Activated T-helper 1 cell treated with Interleukin-2 at 50 U/mL for 16 hours (primary cell): ENCODE measurements at regions not wholly inside any gene's neighbourhood (a gene's known extent, or its start where the extent isn't known, plus 50 kb on each side); places are given as distances from the start of the nearest gene placed in this dataset.
"Not testable (repeated sequence)": the region's sequence is repeated elsewhere in the genome, so short reads cannot be mapped to it uniquely, and the experiment has no call there.

ENCODE experiments used
- DNase-seq: peaks from one replicate; pipeline ENCODE4 v3.0.0-alpha.2; 2020; ENCODE audit warnings: low read depth

DNA sequence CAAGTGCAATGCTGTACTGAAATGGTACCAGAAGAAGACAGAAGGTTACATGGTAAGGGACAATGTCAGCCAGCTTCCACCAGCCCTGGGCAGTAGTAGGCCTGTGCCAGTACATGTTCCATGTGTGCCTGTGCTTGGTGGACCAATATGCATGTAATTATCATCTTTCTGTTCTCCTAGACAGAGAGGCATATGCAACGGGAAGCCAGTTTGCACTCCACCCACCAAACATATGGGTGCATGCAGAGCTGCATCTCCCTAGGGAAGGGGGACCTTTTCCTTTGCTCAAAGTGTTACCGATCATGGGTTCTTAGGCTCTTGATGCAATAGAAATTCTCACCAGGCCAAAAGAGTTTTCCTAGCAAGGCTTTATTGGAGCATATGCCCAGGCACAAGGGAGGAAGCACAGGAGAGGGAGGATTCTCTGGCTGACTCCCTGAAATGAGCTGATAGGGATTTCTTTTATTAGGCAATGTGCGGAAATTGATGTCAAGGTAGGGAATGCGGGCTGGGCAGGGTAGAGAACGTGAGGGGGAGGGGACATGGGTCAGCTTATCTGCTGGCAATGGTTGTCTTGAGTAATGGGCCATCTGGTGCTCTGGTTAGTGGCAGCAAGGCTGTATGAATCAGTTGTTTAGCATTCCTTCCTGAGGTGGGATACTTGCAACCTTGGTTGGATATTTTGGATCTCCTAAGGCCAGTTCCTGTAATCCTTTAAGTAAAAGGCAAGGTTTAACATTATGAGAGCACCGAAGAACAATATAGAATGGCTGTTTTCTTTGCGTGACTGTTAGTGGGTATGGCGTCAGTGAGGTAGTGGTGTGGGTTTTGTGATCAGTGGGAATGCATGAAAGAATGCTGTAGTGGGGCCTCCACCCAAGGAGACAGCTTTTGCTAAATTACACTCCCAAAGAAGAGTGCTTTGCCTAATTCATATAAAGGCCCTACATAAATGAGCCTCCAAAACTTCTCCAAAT is 102.5 kb downstream of the CDRT15L2 start:
- not testable (repeated sequence) for DNase-seq

DNA sequence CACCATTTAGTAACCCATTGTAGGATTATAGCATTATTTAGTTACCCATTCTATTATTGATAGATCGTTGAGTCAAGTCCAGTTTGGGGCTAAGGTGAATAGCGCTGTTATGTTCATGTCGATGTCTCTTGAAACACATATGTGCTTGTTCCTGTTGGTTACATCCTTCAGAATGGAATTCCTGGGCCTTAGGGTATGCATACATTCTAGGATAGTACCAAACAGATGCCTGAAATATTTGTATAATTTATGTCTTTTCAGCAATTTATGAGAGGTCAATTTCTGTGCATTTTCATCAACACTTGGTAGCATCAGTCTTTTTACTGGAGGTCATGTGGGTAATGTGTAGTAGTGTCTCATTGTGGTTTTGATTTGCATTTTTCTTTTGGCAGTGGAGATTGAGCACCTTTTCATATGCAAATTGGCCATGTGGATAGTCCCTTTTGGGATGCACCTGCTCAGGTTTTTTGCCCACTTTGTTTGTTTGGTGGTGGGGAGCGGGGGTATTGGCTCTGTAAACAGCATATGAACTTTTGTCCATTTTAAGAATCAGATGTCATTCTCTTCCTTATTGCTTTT is 104.2 kb downstream of the CDRT15L2 start:
- not testable (repeated sequence) for DNase-seq

DNA sequence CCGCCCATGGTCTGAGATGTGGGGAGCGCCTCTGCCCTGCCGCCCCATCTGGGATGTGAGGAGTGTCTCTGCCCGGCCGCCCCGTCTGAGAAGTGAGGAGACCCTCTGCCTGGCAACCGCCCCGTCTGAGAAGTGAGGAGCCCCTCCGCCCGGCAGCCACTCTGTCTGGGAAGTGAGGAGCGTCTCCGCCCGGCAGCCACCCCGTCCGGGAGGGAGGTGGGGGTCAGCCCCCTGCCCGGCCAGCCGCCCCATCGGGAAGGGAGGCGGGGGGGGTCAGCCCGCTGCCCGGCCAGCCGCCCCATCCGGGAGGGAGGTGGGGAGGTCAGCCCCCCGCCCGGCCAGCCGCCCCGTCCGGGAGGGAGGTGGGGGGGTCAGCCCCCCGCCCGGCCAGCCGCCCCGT is 105.5 kb downstream of the CDRT15L2 start:
- DNase-seq: not testable (repeated sequence)

DNA sequence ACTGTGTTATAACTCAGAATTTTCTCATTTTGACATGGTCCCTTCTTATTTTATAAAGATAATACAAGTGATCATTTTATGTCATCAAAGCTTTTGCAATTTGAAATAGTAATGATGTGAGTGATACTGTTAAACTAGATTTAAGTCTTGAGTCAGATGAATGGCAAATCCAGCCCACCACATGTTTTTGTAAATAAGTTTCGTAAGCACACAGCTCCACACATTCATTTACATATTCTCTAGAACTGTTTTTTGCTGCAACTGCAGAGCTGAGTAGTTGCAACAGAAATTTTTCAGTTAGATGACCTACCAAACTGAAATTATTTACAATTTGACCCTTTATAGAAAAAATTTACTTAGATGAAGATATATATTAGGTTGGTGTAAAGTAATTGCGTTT is 108.1 kb downstream of the CDRT15L2 start:
- not testable (repeated sequence) for DNase-seq

DNA sequence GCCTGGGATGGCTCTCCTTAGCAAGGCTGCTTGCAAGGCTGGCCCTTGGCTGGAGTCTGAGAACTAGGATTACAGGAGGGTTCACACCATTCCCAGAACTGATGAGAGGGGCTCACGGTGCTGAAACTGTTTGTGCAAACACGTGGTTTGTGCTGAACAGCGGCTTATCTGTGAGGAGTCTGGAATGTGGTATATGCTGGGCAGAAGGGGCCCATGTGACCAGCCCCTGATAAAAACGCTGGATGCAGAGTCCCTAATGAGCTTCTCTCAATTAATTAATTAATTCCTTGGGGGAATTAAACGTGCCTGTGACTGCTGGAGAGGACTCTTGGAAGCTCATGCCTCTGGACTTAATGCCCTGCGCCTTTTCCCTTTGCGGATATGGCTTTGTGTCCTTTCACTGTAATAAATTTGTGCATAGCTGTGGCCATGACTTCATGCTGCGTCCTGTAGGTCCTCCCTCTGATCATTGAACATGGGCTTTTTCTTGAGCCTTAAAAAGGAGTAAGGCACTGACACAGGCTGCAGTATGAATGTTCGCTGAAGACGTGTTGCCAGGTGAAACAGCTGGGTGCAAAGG is 109.7 kb downstream of the CDRT15L2 start:
- not testable (repeated sequence) for DNase-seq

DNA sequence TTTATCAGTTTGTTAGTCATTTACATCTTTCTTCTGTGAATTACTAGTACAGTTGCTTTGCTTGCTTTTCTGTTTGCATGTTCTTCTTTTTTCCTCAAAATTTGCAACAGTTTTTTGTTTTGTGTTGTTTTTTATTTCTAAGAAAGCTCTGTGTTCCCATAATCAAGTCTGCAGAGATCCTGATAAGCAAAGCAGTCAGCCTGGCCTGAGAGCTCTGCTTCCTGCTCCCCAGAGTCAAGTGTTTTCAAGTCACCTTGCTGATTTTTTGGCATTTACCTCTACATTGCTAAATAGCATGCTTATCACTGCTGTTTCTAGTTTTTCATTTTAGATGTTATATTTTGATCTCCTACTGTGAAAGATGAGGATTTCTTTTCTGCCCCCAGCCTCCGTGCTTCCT is 113.2 kb downstream of the CDRT15L2 start:
- not testable (repeated sequence) for DNase-seq

DNA sequence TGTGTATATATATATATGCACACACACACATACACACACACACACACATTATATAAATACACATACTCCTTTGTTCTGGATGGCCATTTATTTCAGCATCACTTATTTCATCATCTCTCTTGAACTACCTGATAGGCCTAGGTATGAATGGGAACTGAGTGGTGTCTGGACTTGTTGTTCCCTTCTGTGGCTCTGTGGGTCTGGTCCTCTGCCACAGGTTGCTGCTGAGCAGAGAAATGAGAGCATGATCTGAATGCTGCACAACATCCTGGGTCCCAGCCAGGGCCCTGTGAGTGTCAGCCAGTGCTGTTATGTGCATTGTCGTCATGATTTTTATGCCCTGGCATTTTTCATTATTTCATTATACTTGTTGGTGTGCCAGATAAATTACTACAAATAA is 116.3 kb downstream of the CDRT15L2 start:
- not testable (repeated sequence) for DNase-seq

DNA sequence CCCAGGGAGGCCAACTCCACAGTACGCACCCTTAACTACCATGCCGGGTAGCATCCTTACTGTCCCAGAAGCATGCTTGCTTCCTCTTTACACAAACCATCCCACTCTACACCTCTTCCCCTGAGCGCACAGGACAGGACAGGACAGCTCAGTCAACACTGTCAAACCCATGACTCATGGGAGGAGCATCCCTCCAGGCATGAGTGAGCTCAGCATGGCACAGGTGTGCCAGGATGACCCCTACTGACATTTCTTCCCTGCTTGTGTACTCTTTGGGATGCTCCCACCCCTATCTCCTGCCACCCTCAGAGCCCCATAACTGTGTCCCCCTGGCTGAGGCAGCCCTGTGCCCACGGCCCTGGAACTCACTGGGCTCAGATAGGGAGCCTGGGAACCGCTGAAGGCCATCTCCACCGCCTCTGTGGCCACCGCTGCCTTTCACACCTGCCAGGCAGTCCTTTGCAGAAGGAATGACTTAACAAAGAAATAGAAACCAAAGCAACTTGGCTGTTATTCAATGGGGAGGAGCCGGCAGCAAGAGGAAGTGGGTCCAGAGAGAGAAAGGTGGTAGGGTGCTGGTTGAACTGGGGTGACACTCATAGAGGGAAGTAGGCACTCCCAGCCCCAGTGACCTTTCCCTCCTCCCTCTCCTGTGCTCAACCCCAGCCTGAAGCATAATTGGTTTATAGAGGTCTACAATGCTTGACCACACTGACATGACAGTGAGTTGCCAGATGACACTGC is 119.1 kb downstream of the CDRT15L2 start:
- not testable (repeated sequence) for DNase-seq

DNA sequence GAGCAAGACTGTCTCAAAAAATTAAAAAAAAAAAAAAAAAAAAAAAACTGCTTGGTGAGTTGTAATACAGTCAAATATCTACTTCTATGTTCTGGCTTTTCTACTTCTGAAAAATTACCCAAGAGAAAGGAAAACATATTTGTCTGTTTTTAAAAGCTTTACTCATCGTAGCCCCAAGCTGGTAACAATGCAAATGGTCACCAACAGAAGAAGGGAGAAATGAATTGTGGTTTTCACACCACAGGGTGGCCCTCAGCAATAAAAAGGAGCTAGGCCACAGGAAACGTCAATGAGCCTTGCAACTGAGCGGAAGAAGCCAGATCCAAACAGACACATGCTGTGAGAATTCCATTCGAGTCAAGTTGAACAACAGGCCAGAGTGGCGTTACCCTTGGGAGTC is 121.0 kb downstream of the CDRT15L2 start:
- DNase-seq: not testable (repeated sequence)

DNA sequence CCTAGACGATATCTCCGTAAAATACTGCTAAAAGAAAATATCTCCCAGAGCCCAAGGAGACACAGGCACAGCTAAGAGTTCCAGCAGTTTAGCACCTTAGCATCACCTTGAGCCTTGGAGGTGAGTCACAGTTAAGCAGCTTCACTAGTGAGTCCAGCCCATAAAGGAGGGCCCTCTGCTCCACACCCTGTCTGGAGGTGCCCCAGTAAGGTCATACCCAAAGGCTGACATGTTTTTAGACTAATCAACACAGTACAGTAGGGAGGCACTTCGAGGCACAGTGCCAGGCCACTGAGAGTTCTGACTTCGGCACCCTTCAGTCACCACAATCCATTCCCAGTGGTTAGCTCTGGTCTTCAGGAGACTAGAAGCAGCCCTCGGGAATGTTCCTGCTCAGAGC is 121.8 kb downstream of the CDRT15L2 start:
- not testable (repeated sequence) for DNase-seq

DNA sequence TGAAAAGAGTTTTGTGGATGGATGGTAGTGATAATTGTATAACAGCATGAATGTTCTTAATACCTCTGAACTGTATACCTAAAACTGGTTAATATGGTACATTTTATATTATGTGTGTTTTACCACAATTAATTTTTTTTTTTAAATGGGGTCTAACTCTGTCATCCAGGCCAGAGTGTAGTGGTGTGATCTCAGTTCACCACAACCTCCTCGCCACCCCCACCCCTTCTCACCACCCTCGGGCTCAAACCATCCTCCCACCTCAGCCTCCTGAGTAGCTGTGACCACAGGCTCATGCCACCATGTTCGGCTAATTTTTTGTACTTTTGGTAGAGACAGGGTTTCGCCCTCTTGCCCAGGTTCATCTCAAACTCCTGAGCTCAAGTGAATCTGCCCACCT is 123.2 kb downstream of the CDRT15L2 start:
- DNase-seq: no peak

DNA sequence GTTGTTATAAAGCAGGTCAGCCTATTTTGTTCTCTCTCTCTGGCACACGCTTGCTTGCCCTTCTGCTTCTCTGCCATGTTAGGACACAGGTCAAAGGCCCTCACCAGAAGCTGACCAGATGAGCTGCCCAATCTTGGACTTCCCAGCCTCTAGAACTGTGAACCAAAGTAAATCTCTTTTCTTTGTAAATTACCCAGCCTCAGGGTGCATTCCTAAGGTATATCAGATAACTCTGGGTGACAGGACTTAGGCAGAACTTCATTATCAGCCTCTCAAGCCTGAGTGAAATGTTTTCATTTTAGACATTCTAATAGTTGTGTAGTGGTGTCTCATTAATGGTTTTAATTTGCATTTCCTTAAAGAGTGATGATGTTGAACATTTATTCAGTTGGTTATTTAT is 124.3 kb downstream of the CDRT15L2 start:
- DNase-seq: no peak

DNA sequence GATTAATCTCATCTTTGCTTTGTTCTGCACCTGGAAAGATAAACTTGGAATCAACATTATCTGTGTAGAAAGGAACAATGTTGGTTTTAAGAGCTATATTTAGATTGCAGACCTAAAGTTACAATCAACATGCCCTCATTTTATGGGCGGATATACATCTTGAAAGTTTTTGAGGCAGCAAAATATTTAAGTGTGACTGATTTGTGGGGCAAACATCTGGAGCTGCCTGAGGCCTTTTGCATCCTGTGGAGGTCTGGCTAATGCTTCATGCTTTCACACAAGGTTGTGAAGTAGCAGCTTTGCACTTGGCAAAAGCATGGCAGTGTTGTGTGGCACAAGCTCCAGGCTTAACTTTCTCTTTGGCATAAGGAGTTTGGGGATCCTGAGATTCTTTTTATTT is 125.7 kb downstream of the CDRT15L2 start:
- not testable (repeated sequence) for DNase-seq

DNA sequence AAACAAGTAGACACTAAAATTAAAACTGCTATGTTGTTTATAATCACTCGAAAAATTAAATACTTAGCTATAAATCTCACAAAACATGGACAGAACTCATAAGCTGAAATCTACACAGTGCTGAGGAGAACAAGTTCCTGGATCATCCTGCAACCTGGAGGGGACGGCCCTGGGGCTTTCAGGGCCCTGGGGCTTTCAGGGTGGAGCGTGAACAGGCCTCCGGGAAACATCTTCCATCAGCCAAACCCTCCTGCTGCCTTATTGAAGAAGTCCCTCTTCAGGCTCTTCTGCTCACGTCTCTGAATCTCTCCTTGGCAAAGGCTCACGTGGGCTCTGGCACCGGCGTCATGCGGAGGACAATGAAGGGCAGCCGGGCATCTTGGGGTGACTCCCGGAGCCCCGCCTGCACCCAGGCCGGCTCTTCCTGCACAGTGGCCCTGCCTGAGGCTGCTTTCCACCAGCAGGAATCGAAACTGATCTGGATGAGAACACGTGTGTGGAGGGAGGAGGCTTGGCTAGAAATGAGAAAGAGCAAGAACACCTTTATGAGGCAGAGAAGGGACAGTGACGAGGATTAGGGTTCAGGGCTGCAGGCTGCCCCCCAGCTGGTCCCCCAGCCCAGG is 127.3 kb downstream of the CDRT15L2 start:
- DNase-seq: no peak

DNA sequence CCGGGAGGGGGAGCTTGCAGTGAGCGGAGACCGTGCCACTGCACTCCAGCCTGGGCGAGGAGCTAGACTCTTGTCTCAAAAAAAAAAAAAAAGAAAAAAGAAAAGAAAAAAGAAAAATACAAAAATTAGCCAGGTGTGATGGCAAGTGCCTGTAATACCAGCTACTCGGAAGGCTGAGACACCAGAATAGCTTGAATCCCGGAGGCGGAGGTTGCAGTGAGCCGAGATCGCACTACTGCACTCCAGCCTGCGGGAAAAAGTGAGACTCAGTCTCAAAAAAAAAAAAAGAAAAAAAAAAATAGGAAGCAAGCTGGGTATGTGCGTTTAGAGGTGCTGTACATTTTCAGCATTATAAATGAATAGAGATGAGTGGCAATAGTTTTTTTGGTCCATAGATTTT is 129.3 kb downstream of the CDRT15L2 start:
- DNase-seq: not testable (repeated sequence)

DNA sequence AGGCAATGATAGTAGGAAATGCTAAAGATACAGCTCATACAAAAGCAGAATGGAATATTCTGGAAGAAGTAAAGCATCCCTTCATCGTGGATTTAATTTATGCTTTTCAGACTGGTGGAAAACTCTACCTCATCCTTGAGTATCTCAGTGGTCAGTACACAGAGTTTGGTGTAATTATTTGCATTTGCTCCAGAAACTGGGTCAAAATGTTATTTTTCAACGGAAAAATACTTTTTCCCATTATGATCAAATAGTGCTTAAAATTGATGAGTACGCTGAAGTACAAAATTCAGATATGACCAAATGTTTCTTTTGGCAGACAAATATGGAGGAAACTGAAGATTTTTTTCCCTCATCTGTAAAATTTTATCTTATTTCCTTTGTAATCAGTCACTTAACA is 137.0 kb downstream of the CDRT15L2 start:
- not testable (repeated sequence) for DNase-seq

DNA sequence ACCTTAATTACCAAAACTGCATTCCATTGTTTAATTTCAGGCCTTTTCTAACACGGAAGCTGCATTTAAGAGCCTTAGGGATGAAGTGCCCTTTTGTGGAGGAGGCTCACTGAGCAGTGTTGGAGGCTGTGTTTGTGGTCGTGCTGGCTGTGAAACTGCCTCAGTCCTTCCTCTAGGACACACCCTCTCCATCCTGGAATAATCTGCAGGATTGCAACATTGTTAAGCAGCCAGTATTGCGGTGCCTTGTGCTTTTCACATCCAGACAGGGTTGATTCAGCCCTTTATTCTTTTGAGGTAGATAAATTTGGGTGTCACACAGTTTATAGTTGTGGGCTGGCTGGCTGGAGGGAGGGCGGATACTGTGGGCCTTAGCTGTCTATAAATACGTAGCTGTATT is 141.6 kb downstream of the CDRT15L2 start:
- no peak for DNase-seq

DNA sequence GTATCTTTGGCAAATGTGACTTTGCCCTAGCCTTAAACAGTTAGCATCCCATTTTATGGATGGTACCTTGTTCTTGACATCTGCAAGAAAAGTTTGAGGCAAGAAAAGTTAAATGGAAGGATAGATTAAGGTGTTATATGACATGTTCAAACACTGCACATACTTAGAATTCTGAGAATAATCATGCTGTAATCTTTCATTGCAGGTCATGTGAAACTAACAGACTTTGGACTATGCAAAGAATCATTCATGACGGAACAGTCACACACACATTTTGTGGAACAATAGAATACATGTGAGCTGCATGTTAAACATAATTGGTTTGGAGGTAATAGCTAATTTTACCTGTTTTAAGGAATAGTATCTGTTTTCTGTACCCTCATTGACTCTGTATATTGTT is 144.9 kb downstream of the CDRT15L2 start:
- DNase-seq: not testable (repeated sequence)

DNA sequence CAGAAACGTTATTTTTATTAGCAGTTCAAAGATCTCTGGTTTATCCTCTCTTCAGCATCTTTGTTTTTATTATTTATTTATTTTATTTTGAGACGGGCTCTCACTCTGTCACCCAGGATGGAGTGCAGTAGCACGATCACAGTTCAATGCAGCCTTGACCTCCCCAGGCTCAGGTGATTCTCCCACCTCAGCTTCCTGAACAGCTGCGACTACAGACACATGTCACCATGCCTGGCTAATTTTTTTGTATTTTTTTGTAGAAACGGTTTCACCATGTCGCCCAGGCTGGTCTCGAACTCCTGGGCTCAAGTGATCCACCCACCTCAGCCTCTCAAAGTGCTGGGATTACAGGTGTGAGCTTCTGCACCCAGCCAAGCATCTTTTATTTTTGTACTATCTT is 147.7 kb downstream of the CDRT15L2 start:
- not testable (repeated sequence) for DNase-seq

DNA sequence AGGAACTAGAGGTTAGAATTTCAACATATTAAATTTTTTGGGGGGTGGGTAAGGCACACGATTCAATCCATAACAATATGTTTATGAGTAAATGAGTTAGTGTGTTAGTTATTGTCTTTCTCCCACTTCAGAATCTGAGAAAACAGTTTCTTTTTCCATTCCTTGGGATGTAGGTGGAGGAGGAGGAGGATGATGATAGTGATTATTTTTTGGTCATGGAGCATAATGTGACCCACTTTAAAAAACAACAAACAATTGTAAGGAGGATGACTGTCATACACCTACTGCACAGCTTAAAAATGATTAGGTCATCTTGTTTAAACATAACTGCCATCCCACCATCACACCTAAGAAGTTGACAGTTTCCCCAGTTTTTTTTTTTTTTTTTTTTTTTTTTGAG is 148.7 kb downstream of the CDRT15L2 start:
- no peak for DNase-seq

DNA sequence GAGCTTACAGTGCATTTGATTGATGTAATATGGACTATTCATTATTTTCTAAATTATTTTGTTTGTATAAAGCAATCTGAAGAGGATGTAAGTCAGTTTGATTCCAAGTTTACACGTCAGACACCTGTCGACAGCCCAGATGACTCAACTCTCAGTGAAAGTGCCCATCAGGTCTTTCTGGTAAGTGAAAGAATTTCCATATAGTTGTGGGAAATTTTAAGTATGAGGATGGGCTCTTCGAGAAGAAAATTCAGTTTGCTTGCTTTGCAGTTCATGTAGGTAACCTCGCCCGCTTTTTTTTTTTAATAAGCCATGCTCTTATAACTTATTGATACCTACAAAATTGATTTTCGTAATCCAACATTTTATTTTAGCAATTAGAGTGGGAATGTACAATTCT is 151.6 kb downstream of the CDRT15L2 start:
- not testable (repeated sequence) for DNase-seq

DNA sequence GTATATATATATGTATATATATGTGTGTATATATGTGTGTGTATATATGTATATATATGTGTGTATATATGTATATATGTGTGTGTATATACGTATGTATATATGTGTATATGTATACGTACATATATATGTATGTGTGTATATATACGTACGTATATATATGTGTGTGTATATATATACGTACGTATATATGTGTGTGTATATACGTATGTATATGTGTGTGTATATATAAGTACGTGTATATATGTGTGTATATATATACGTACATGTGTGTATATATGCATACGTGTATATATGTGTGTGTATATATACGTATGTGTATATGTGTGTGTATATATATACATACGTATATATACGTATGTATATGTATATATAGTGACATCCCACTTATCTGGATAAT is 154.4 kb downstream of the CDRT15L2 start:
- no peak for DNase-seq
